ENCODE measurements at regions not wholly inside any gene's neighbourhood (a gene's known extent, or its start where the extent isn't known, plus 50 kb on each side); places are given as distances from the start of the nearest gene placed in this dataset.
"Not testable (repeated sequence)": the region's sequence is repeated elsewhere in the genome, so short reads cannot be mapped to it uniquely, and the experiment has no call there.

- ATAC-seq (no peak), DNase-seq (ENCODE audit: low spot score in 2 of 2) (no peak)
- Mint-ChIP-seq H3K36me3 (no peaks in the 10 kb centered on the region), H3K27ac (no peak overlapping the region), H3K9me3 (peaks cover 12% of the 10 kb centered on the region), H3K4me3 (no peak overlapping the region), H3K4me1 (no peaks in the 10 kb centered on the region)
Measured at GRCh38 chr5:24102010-24102409, 542.8 kb downstream of the CDH10 start.

GRCh38 chr5:24103451-24104023 lies 541.2 kb downstream of the CDH10 start:
- DNase-seq (ENCODE audit: low spot score in 2 of 2): no peak
- Mint-ChIP-seq H3K9me3 (peaks cover 8% of the 10 kb centered on the region), H3K4me3 (no peak overlapping the region), H3K36me3 (no peaks in the 10 kb centered on the region), H3K4me1 (no peaks in the 10 kb centered on the region), H3K27ac (no peak overlapping the region)
- no peak for ATAC-seq

- no peaks in the 10 kb centered on the region for H3K4me1 Mint-ChIP-seq
- no peak overlapping the region for H3K27ac Mint-ChIP-seq
- ATAC-seq (no peak), DNase-seq (ENCODE audit: low spot score in 2 of 2) (no peak)
- H3K9me3 Mint-ChIP-seq: peaks cover 12% of the 10 kb centered on the region
- H3K4me3 Mint-ChIP-seq: no peak overlapping the region
- no peaks in the 10 kb centered on the region for H3K36me3 Mint-ChIP-seq
Measured at GRCh38 chr5:24110004-24110615, 534.7 kb downstream of the CDH10 start.

GRCh38 chr5:24112420-24112819 lies 532.4 kb downstream of the CDH10 start:
- Mint-ChIP-seq H3K9me3 (peaks cover 16% of the 10 kb centered on the region), H3K36me3 (no peaks in the 10 kb centered on the region), H3K4me1 (no peaks in the 10 kb centered on the region), H3K4me3 (no peak overlapping the region), H3K27ac (no peak overlapping the region)
- DNase-seq (ENCODE audit: low spot score in 2 of 2) (no peak), ATAC-seq (no peak)

- no peaks in the 10 kb centered on the region for H3K36me3 Mint-ChIP-seq
- no peaks in the 10 kb centered on the region for H3K4me1 Mint-ChIP-seq
- H3K9me3 Mint-ChIP-seq: peaks cover 21% of the 10 kb centered on the region
- ATAC-seq: no peak
- H3K4me3 Mint-ChIP-seq: no peak overlapping the region
- no peak overlapping the region for H3K27ac Mint-ChIP-seq
- no peak for DNase-seq (ENCODE audit: low spot score in 2 of 2)
Measured at GRCh38 chr5:24118351-24118750, 526.4 kb downstream of the CDH10 start.

GRCh38 chr5:24135536-24135935 lies 509.2 kb downstream of the CDH10 start:
- no peaks in the 10 kb centered on the region for H3K4me1 Mint-ChIP-seq
- H3K36me3 Mint-ChIP-seq: no peaks in the 10 kb centered on the region
- ATAC-seq (no peak), DNase-seq (ENCODE audit: low spot score in 2 of 2) (no peak)
- H3K4me3 Mint-ChIP-seq: no peak overlapping the region
- H3K9me3 Mint-ChIP-seq: peaks cover 14% of the 10 kb centered on the region
- H3K27ac Mint-ChIP-seq: no peak overlapping the region

- Mint-ChIP-seq H3K36me3 (no peaks in the 10 kb centered on the region), H3K4me3 (no peak overlapping the region), H3K4me1 (no peaks in the 10 kb centered on the region), H3K27ac (no peak overlapping the region), H3K9me3 (peaks cover 10% of the 10 kb centered on the region)
- ATAC-seq (no peak), DNase-seq (ENCODE audit: low spot score in 2 of 2) (no peak)
Measured at GRCh38 chr5:24141046-24141445, 503.7 kb downstream of the CDH10 start.

- ATAC-seq (no peak), DNase-seq (ENCODE audit: low spot score in 2 of 2) (no peak)
- no peak overlapping the region for H3K27ac Mint-ChIP-seq
- H3K4me1 Mint-ChIP-seq: no peaks in the 10 kb centered on the region
- H3K36me3 Mint-ChIP-seq: no peaks in the 10 kb centered on the region
- peaks cover 6% of the 10 kb centered on the region for H3K9me3 Mint-ChIP-seq
- H3K4me3 Mint-ChIP-seq: no peak overlapping the region
Measured at GRCh38 chr5:24142341-24142740, 502.4 kb downstream of the CDH10 start.

- Mint-ChIP-seq H3K36me3 (no peaks in the 10 kb centered on the region), H3K27ac (no peak overlapping the region), H3K9me3 (peaks cover 2% of the 10 kb centered on the region), H3K4me3 (no peak overlapping the region), H3K4me1 (no peaks in the 10 kb centered on the region)
- no peak for ATAC-seq
- no peak for DNase-seq (ENCODE audit: low spot score in 2 of 2)
Measured at GRCh38 chr5:24145806-24146205, 499.0 kb downstream of the CDH10 start.

GRCh38 chr5:24161559-24161958 lies 483.2 kb downstream of the CDH10 start:
- H3K27ac Mint-ChIP-seq: no peak overlapping the region
- no peaks in the 10 kb centered on the region for H3K4me1 Mint-ChIP-seq
- H3K9me3 Mint-ChIP-seq: peaks cover 18% of the 10 kb centered on the region
- ATAC-seq: no peak
- H3K4me3 Mint-ChIP-seq: no peak overlapping the region
- no peak for DNase-seq (ENCODE audit: low spot score in 2 of 2)
- no peaks in the 10 kb centered on the region for H3K36me3 Mint-ChIP-seq

GRCh38 chr5:24162343-24162742 lies 482.4 kb downstream of the CDH10 start:
- Mint-ChIP-seq H3K4me1 (no peaks in the 10 kb centered on the region), H3K9me3 (peaks cover 13% of the 10 kb centered on the region), H3K27ac (no peak overlapping the region), H3K4me3 (no peak overlapping the region), H3K36me3 (no peaks in the 10 kb centered on the region)
- DNase-seq (ENCODE audit: low spot score in 2 of 2): no peak
- no peak for ATAC-seq

GRCh38 chr5:24163091-24163490 lies 481.7 kb downstream of the CDH10 start:
- peaks cover 9% of the 10 kb centered on the region for H3K9me3 Mint-ChIP-seq
- H3K4me1 Mint-ChIP-seq: no peaks in the 10 kb centered on the region
- ATAC-seq (peak; percentile 51), DNase-seq (ENCODE audit: low spot score in 2 of 2) (no peak)
- no peak overlapping the region for H3K27ac Mint-ChIP-seq
- H3K36me3 Mint-ChIP-seq: no peaks in the 10 kb centered on the region
- H3K4me3 Mint-ChIP-seq: no peak overlapping the region

- Mint-ChIP-seq H3K4me3 (no peak overlapping the region), H3K36me3 (no peaks in the 10 kb centered on the region), H3K27ac (no peak overlapping the region), H3K9me3 (peaks cover 4% of the 10 kb centered on the region), H3K4me1 (no peaks in the 10 kb centered on the region)
- ATAC-seq: no peak
- DNase-seq (ENCODE audit: low spot score in 2 of 2): no peak
Measured at GRCh38 chr5:24167806-24168205, 477.0 kb downstream of the CDH10 start.

- Mint-ChIP-seq H3K4me3 (no peak overlapping the region), H3K9me3 (peaks cover 4% of the 10 kb centered on the region), H3K36me3 (no peaks in the 10 kb centered on the region), H3K27ac (no peak overlapping the region), H3K4me1 (no peaks in the 10 kb centered on the region)
- no peak for DNase-seq (ENCODE audit: low spot score in 2 of 2)
- ATAC-seq: no peak
Measured at GRCh38 chr5:24170026-24170425, 474.8 kb downstream of the CDH10 start.

GRCh38 chr5:24170930-24171329 lies 473.8 kb downstream of the CDH10 start:
- DNase-seq (ENCODE audit: low spot score in 2 of 2); H3K4me3 Mint-ChIP-seq; H3K27ac Mint-ChIP-seq; ATAC-seq; H3K36me3 Mint-ChIP-seq; H3K4me1 Mint-ChIP-seq; H3K9me3 Mint-ChIP-seq: not testable (repeated sequence)

GRCh38 chr5:24177821-24178220 lies 467.0 kb downstream of the CDH10 start:
- no peaks in the 10 kb centered on the region for H3K4me1 Mint-ChIP-seq
- no peak overlapping the region for H3K27ac Mint-ChIP-seq
- ATAC-seq: no peak
- no peak overlapping the region for H3K4me3 Mint-ChIP-seq
- DNase-seq (ENCODE audit: low spot score in 2 of 2): no peak
- H3K9me3 Mint-ChIP-seq: peaks cover 16% of the 10 kb centered on the region
- H3K36me3 Mint-ChIP-seq: no peaks in the 10 kb centered on the region

Measured in stimulated activated effector memory CD8-positive, alpha-beta T cell treated with anti-CD3 and anti-CD28 coated beads, Interleukin-12 subunit alpha, Interleukin-12 subunit beta, amount 100 ng/mL, for 72 hours (primary cell).